Activated CD4-positive, alpha-beta T cell treated with anti-CD3 and anti-CD28 coated beads, Interleukin-2, amount 10 ng/mL, durations not matched to agents 24 days and 14 days (primary cell): ENCODE measurements at regions not wholly inside any gene's neighbourhood (a gene's known extent, or its start where the extent isn't known, plus 50 kb on each side); places are given as distances from the start of the nearest gene placed in this dataset.

Experiments used
- DNase-seq: peaks from one replicate; pipeline ENCODE4 v3.0.0; 2022
- H3K27ac Mint-ChIP-seq: one replicate; pipeline ENCODE4 v1.8.0; 2022; ENCODE audit warnings: mild to moderate bottlenecking, mixed read lengths
- H3K27me3 Mint-ChIP-seq: one replicate; pipeline ENCODE4 v1.8.0; 2022; ENCODE audit warnings: mixed read lengths
- H3K36me3 Mint-ChIP-seq: one replicate; pipeline ENCODE4 v1.8.0; 2022; ENCODE audit warnings: low read depth, mild to moderate bottlenecking, mixed read lengths
- H3K4me1 Mint-ChIP-seq: one replicate; pipeline ENCODE4 v1.8.0; 2021; ENCODE audit warnings: mixed read lengths
- H3K4me3 Mint-ChIP-seq: one replicate; pipeline ENCODE4 v1.8.0; 2022; ENCODE audit warnings: mild to moderate bottlenecking, moderate library complexity, mixed read lengths
- H3K9me3 Mint-ChIP-seq: one replicate; pipeline ENCODE4 v1.8.0; 2021; ENCODE audit warnings: mixed read lengths
- intact Hi-C: fragments of 100-400 bp; cut with micrococcal nuclease; formaldehyde crosslinking; loops from one replicate; pipeline ENCODE4 v1.15.1; 2023

- no peaks in the 10 kb centered on the region for H3K4me1 Mint-ChIP-seq
- H3K9me3 Mint-ChIP-seq: no peaks in the 10 kb centered on the region
- no peak overlapping the region for H3K27ac Mint-ChIP-seq
- H3K36me3 Mint-ChIP-seq: no peaks in the 10 kb centered on the region
- DNase-seq: no peak
- H3K4me3 Mint-ChIP-seq: no peak overlapping the region
- no peaks in the 10 kb centered on the region for H3K27me3 Mint-ChIP-seq
- intact Hi-C loops: no loop called here
These were observed 793.0 kb upstream of the IGFBP3 start for GRCh38 chr7:46713868-46714596.

- H3K27ac Mint-ChIP-seq: no peak overlapping the region
- no peaks in the 10 kb centered on the region for H3K36me3 Mint-ChIP-seq
- H3K9me3 Mint-ChIP-seq: no peaks in the 10 kb centered on the region
- H3K4me1 Mint-ChIP-seq: no peaks in the 10 kb centered on the region
- H3K27me3 Mint-ChIP-seq: no peaks in the 10 kb centered on the region
- intact Hi-C loops: no loop called here
- no peak overlapping the region for H3K4me3 Mint-ChIP-seq
- no peak for DNase-seq
These were observed 789.9 kb upstream of the IGFBP3 start for GRCh38 chr7:46710927-46711326.

DNA sequence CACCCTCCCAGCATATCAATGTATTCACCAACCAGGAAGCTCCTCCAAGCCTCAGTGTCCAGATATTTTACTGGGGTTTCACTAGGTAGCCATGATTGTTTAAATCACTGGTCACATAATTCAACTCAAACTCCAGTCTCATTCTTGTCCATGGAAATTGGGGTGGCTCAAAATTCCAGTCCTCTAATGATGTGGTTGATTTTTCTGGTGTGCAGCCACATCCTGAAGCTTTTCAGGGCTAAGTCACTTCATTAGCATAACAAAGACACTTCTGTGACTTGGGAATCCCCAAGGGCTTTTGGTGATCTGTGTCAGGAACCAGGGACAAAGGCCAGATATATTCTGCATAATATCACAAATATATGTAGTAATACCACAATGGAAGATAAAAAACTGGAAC is 786.9 kb upstream of the IGFBP3 start:
- Mint-ChIP-seq H3K27ac (no peak overlapping the region), H3K27me3 (no peaks in the 10 kb centered on the region), H3K36me3 (no peaks in the 10 kb centered on the region), H3K4me3 (no peak overlapping the region), H3K9me3 (no peaks in the 10 kb centered on the region), H3K4me1 (no peaks in the 10 kb centered on the region)
- DNase-seq: no peak
- intact Hi-C loops: no loop called here

DNA sequence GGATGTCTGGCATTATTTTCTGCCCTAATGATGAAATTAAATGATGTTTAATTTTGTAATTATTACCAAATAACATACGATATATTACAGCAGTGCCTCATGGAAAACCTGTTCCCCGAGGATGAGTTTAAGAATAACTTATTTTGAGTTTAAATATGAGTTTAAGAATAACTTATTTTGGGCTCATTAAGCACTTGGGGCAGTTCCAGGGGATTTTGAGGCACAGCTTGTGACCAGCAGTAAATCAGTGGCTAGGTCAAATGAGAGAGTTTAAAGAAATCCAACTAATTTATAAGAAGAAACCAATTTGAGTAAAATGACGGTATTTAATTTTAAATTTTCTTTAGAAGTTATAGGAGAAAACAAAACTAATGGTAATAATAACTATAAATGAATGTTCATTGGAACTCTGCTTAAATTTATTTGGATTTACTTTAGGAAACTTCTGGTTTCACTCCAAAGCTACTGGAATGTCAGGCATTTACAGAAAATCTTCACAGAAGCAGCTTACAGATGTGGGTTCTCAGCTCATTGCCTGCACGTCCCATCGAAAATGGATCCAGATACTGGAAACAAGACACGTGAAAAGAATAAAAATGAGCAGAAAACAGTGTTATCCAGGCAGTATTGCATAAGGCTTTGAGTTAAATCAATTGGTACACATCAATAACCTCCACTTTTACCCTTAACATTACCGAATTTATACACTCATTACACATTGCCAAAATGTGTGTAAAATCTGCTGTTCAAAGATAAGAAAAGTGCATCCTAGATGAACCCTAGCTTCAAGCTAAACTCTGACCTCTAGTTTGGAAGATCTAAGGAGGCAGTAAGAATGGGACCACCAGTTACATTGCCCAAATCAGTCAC is 784.5 kb upstream of the IGFBP3 start:
- Mint-ChIP-seq H3K9me3 (no peaks in the 10 kb centered on the region), H3K27me3 (no peaks in the 10 kb centered on the region), H3K4me3 (no peak overlapping the region), H3K4me1 (no peaks in the 10 kb centered on the region), H3K27ac (no peak overlapping the region), H3K36me3 (no peaks in the 10 kb centered on the region)
- DNase-seq: no peak
- intact Hi-C loops: no loop called here

- H3K9me3 Mint-ChIP-seq: no peaks in the 10 kb centered on the region
- no peaks in the 10 kb centered on the region for H3K36me3 Mint-ChIP-seq
- H3K27ac Mint-ChIP-seq: no peak overlapping the region
- H3K27me3 Mint-ChIP-seq: no peaks in the 10 kb centered on the region
- no peaks in the 10 kb centered on the region for H3K4me1 Mint-ChIP-seq
- no peak for DNase-seq
- intact Hi-C loops: no loop called here
- H3K4me3 Mint-ChIP-seq: no peak overlapping the region
These were observed 775.7 kb upstream of the IGFBP3 start for GRCh38 chr7:46696741-46697140.

- no peaks in the 10 kb centered on the region for H3K4me1 Mint-ChIP-seq
- no peak overlapping the region for H3K4me3 Mint-ChIP-seq
- intact Hi-C loops: no loop called here
- no peak overlapping the region for H3K27ac Mint-ChIP-seq
- no peak for DNase-seq
- H3K36me3 Mint-ChIP-seq: no peaks in the 10 kb centered on the region
- no peaks in the 10 kb centered on the region for H3K27me3 Mint-ChIP-seq
- no peaks in the 10 kb centered on the region for H3K9me3 Mint-ChIP-seq
These were observed 774.1 kb upstream of the IGFBP3 start for GRCh38 chr7:46695051-46695708.

GRCh38 chr7:46694058-46694457 is 773.0 kb upstream of the IGFBP3 start:
- intact Hi-C loops: no loop called here
- no peak overlapping the region for H3K4me3 Mint-ChIP-seq
- H3K36me3 Mint-ChIP-seq: no peaks in the 10 kb centered on the region
- H3K27me3 Mint-ChIP-seq: no peaks in the 10 kb centered on the region
- no peak overlapping the region for H3K27ac Mint-ChIP-seq
- no peaks in the 10 kb centered on the region for H3K9me3 Mint-ChIP-seq
- no peak for DNase-seq
- no peaks in the 10 kb centered on the region for H3K4me1 Mint-ChIP-seq

- no peaks in the 10 kb centered on the region for H3K4me1 Mint-ChIP-seq
- intact Hi-C loops: no loop called here
- no peak for DNase-seq
- H3K27me3 Mint-ChIP-seq: no peaks in the 10 kb centered on the region
- no peak overlapping the region for H3K27ac Mint-ChIP-seq
- H3K4me3 Mint-ChIP-seq: no peak overlapping the region
- H3K36me3 Mint-ChIP-seq: no peaks in the 10 kb centered on the region
- H3K9me3 Mint-ChIP-seq: no peaks in the 10 kb centered on the region
These were observed 766.1 kb upstream of the IGFBP3 start for GRCh38 chr7:46687203-46687602.

DNA sequence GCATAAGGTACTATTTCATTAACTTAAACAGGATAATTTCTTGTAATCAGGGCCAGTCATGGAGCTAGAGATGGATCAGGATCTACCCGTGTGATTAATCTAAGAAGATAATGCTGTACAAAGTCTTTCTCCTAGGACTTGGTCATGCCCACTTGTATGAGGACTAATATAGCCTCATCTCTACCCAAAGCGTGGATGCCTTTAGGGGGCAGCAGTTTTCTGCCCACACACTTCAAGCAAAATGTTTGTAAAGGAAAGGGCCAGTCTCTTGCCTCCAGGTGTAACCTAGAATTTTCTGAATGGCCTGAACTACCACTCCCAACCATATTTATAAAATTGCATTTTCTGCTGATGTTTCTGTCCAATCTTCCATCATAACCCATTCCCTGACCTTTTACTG is 764.0 kb upstream of the IGFBP3 start:
- Mint-ChIP-seq H3K27ac (no peak overlapping the region), H3K4me1 (no peaks in the 10 kb centered on the region), H3K27me3 (no peaks in the 10 kb centered on the region), H3K4me3 (no peak overlapping the region), H3K9me3 (no peaks in the 10 kb centered on the region), H3K36me3 (no peaks in the 10 kb centered on the region)
- no peak for DNase-seq
- intact Hi-C loops: no loop called here

DNA sequence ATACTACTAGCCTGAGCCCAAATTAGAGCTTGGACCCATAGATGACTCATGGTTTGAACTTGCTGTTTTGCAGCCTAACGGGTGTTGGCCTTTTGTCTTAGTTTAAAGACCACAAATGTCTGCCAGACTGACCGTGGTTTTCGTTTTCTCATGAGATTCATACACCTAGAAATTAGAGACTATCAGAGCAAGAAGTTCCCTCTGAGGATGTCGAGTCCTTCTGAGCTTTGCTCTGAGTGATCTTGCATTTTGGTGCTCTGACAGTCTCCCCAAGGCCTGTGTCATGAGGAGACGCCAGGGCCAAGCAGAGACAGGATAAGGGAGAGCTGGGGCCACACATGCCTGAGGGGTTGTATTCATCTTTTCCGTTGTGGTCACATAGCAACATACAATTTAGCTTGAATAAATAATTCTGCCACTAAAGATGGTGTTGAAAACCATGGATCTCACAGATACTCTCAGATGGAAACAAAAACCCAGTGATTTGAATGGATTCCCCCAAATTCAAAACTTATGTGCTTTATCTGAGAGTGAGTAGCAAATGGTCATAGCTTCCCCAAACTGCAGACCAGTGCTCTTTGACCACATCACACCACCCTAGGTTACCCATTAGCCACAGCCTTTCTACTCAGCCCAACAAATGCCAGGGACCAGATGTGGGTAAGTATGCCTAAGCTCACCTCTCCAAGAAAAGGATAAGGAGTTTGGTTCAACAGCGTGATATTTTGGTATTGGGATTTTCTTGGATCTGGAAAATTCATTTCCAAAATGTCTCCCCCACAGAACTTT is 762.0 kb upstream of the IGFBP3 start:
- no peaks in the 10 kb centered on the region for H3K9me3 Mint-ChIP-seq
- H3K36me3 Mint-ChIP-seq: no peaks in the 10 kb centered on the region
- H3K4me1 Mint-ChIP-seq: no peaks in the 10 kb centered on the region
- no peak for DNase-seq
- no peak overlapping the region for H3K4me3 Mint-ChIP-seq
- H3K27ac Mint-ChIP-seq: no peak overlapping the region
- H3K27me3 Mint-ChIP-seq: no peaks in the 10 kb centered on the region
- intact Hi-C loops: no loop called here

- no peaks in the 10 kb centered on the region for H3K9me3 Mint-ChIP-seq
- H3K36me3 Mint-ChIP-seq: no peaks in the 10 kb centered on the region
- H3K4me3 Mint-ChIP-seq: no peak overlapping the region
- intact Hi-C loops: no loop called here
- no peaks in the 10 kb centered on the region for H3K4me1 Mint-ChIP-seq
- no peaks in the 10 kb centered on the region for H3K27me3 Mint-ChIP-seq
- no peak for DNase-seq
- no peak overlapping the region for H3K27ac Mint-ChIP-seq
These were observed 760.9 kb upstream of the IGFBP3 start for GRCh38 chr7:46681865-46682503.

- H3K4me1 Mint-ChIP-seq: no peaks in the 10 kb centered on the region
- H3K4me3 Mint-ChIP-seq: no peak overlapping the region
- no peak for DNase-seq
- H3K27me3 Mint-ChIP-seq: no peaks in the 10 kb centered on the region
- intact Hi-C loops: no loop called here
- H3K27ac Mint-ChIP-seq: no peak overlapping the region
- H3K36me3 Mint-ChIP-seq: no peaks in the 10 kb centered on the region
- no peaks in the 10 kb centered on the region for H3K9me3 Mint-ChIP-seq
These were observed 759.1 kb upstream of the IGFBP3 start for GRCh38 chr7:46680147-46680546.

DNA sequence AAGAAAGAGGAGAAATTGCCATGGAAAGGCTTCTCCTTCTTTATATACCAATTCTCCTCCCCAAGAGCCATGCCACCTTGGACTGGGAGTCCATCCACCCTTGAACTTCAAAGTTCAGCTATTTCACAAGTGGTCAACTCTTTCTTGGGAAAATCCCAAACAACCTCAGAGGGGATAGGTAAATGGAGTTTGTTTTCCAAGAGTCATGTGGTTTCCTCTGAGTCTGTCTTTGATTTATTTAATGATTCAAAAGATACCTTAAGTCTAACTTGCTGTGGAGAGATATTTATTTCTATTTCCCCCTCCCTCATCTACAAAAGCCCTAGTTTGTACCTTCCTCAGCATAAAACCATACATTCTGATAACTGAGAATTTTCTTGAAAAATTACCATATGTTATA is 758.6 kb upstream of the IGFBP3 start:
- Mint-ChIP-seq H3K9me3 (no peaks in the 10 kb centered on the region), H3K27ac (no peak overlapping the region), H3K27me3 (no peaks in the 10 kb centered on the region), H3K4me1 (no peaks in the 10 kb centered on the region), H3K4me3 (no peak overlapping the region), H3K36me3 (no peaks in the 10 kb centered on the region)
- intact Hi-C loops: no loop called here
- DNase-seq: no peak
